ENCODE measurements at regions not wholly inside any gene's neighbourhood (a gene's known extent, or its start where the extent isn't known, plus 50 kb on each side); places are given as distances from the start of the nearest gene placed in this dataset.

GRCh38 chr5:74360535-74361210 is 279.9 kb downstream of the ENC1 start:
- Histone ChIP-seq H3K27me3 (ENCODE audit: control insufficient read depth, insufficient read depth, low read length) (0 out of 2 replicates have a peak, but pooled peaks cover 3% of the 10 kb centered on the region), H3K4me3 (ENCODE audit: low read depth, low read length) (no peak overlapping the region), H3K36me3 (ENCODE audit: control insufficient read depth, insufficient read depth, low read length) (no peaks in the 10 kb centered on the region)
- TF ChIP-seq, protein P1, sequence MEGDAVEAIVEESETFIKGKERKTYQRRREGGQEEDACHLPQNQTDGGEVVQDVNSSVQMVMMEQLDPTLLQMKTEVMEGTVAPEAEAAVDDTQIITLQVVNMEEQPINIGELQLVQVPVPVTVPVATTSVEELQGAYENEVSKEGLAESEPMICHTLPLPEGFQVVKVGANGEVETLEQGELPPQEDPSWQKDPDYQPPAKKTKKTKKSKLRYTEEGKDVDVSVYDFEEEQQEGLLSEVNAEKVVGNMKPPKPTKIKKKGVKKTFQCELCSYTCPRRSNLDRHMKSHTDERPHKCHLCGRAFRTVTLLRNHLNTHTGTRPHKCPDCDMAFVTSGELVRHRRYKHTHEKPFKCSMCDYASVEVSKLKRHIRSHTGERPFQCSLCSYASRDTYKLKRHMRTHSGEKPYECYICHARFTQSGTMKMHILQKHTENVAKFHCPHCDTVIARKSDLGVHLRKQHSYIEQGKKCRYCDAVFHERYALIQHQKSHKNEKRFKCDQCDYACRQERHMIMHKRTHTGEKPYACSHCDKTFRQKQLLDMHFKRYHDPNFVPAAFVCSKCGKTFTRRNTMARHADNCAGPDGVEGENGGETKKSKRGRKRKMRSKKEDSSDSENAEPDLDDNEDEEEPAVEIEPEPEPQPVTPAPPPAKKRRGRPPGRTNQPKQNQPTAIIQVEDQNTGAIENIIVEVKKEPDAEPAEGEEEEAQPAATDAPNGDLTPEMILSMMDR (IDR thresholded peaks at IDR 0.05; ENCODE audit: insufficient read depth, low read depth, low read length), result no peak
- POLR2A ChIA-PET, result no interaction called here
- DNase-seq (ENCODE audit: low read depth), result no peak
- CTCF ChIA-PET, result no interaction called here

DNA sequence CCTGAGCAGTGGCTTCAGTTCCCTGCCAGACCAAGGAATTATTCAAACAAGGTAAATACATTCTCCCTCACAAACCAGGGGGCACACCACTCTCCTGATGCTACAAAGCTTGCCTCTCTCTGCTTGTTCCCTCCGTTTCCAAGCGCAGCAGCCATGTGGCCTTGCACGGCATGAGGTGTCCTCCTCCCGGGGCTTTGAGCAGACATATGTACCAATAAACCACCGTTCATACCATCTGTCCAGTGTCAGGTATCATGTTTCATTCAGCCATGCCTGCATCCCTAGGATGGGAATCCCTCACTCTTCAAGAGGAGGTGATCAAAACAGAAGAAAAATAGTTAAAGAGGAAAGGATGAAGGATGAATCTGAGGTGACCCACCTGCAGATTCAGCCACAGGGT is 282.7 kb downstream of the ENC1 start:
- CTCF ChIA-PET, result no interaction called here
- H3K36me3 ChIP-seq (ENCODE audit: control insufficient read depth, insufficient read depth, low read length), result no peaks in the 10 kb centered on the region
- H3K4me3 ChIP-seq (ENCODE audit: low read depth, low read length), result no peak overlapping the region
- POLR2A ChIA-PET, result no interaction called here
- H3K27me3 ChIP-seq (ENCODE audit: control insufficient read depth, insufficient read depth, low read length), result peaks cover 7% of the 10 kb centered on the region
- TF ChIP-seq, protein P1 (IDR thresholded peaks at IDR 0.05; ENCODE audit: insufficient read depth, low read depth, low read length), result no peak
- DNase-seq (ENCODE audit: low read depth), result no peak

DNA sequence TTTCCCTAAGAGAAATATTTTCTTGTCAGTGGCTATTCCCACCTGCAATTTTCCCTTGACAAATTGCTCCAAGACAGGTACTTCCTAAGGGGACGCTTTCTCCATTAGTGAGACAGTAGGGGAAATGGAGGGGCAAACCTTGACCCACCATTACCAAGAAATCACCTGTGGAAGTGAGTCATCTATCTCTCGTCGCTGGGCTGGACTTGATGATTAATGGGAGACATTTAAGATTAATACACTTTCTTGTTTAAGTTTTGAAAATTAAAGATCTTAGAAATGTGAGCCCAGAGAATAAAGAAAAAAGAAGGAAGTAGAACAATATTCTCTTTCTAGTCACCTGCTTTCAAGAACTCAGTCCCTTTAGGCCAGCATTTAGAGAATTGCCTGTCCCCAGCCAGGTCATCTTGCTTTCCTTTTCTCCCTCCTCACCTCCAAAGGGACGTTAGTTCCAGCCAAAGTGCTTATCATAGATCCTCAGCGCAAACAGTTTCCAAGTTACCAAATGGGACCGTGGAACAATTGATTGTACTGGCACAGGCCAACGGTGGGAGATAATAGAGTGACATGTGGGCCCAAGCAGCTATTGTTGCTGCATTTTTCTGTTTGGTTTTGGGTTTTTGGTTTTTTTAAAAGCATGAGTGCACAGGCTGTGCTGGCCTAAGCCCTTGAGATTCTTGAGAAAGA is 284.4 kb downstream of the ENC1 start:
- TF ChIP-seq, protein P1 (IDR thresholded peaks at IDR 0.05; ENCODE audit: insufficient read depth, low read depth, low read length), result no peak
- POLR2A ChIA-PET, result no interaction called here
- H3K27me3 ChIP-seq (ENCODE audit: control insufficient read depth, insufficient read depth, low read length), result peaks cover 7% of the 10 kb centered on the region
- no peaks in the 10 kb centered on the region for H3K36me3 ChIP-seq (ENCODE audit: control insufficient read depth, insufficient read depth, low read length)
- H3K4me3 ChIP-seq (ENCODE audit: low read depth, low read length), result no peak overlapping the region
- no peak for DNase-seq (ENCODE audit: low read depth)
- CTCF ChIA-PET, result interaction anchor here (1.0 kb wide), 1 partner anchor 18 kb away, joined by 3 read pairs; no protein-coding TSS in a partner anchor

DNA sequence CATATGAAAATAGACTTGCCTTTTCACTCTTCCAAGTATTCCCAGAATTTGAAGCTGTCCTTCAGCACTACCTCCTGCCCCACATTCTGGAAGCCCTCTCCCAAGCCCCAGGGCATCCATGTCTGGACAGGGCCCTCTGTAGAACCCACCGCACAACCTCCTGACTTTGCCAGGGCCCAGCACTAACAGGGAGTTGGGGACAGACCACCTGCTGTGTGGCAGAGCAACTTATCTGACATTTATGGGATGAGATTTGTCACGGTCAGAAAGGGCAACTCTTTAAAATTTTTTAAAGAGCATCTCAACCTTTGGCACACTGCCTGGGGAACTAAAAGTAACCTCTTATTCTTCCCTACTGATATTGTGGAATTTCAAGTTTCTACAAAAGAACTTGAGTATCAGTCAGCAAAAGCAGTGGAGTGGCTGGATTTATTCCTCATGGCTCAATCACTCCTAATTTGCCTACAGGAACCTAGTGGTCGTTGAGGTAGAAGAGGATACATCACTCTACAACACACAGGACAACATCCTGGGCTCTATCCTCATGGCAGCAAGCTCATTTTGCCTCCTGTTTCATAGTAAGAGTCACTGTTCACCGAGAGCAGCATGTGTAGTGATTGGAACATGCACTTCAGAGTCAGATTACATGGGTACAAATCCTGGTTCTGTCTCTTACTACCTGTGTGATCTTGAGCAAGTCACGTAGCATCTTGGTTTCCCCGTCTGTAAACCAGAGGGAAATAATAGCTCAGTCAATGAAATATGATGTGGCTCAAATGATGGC is 285.3 kb downstream of the ENC1 start:
- TF ChIP-seq, protein P1 (IDR thresholded peaks at IDR 0.05; ENCODE audit: insufficient read depth, low read depth, low read length), result no peak
- H3K36me3 ChIP-seq (ENCODE audit: control insufficient read depth, insufficient read depth, low read length), result no peaks in the 10 kb centered on the region
- H3K27me3 ChIP-seq (ENCODE audit: control insufficient read depth, insufficient read depth, low read length), result peaks cover 7% of the 10 kb centered on the region
- ChIA-PET CTCF (no interaction called here), POLR2A (no interaction called here)
- no peak for DNase-seq (ENCODE audit: low read depth)
- H3K4me3 ChIP-seq (ENCODE audit: low read depth, low read length), result no peak overlapping the region

- peaks cover 7% of the 10 kb centered on the region for H3K27me3 ChIP-seq (ENCODE audit: control insufficient read depth, insufficient read depth, low read length)
- POLR2A ChIA-PET, result no interaction called here
- CTCF ChIA-PET, result no interaction called here
- H3K4me3 ChIP-seq (ENCODE audit: low read depth, low read length), result no peak overlapping the region
- DNase-seq (ENCODE audit: low read depth), result no peak
- no peaks in the 10 kb centered on the region for H3K36me3 ChIP-seq (ENCODE audit: control insufficient read depth, insufficient read depth, low read length)
- TF ChIP-seq, protein P1 (IDR thresholded peaks at IDR 0.05; ENCODE audit: insufficient read depth, low read depth, low read length), result no peak
Measured at GRCh38 chr5:74352256-74352655, 288.3 kb downstream of the ENC1 start.

All from BJ (cell line).